ENCODE measurements at regions not wholly inside any gene's neighbourhood (a gene's known extent, or its start where the extent isn't known, plus 50 kb on each side); places are given as distances from the start of the nearest gene placed in this dataset.

DNA sequence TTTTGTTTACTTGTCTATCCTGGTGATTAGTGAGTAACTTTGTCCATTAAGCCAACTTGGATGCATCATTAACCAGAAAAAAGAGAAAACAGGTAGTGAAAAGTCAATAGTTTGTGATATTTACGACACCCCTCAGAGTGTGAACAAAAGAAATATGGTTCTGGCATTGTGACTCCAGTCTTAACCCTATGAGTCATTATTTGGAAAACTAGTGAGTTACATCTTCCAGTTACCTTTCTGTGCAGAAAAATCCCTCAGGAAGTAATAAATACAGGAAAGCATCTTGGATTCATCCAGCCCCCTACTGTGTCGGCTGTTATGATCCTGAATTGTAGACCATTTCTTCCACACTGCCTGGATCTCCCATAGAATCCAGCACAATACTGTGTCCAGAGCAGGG is 379.1 kb downstream of the GALC start:
- no peak for TF ChIP-seq EZH2 (IDR thresholded peaks at IDR 0.05)
- no peak for TF ChIP-seq CTCF (IDR thresholded peaks at IDR 0.05)
- no peak for TF ChIP-seq EZH2phosphoT487 (IDR thresholded peaks at IDR 0.05)

Measured in neural progenitor cell (in vitro differentiated cells).